ENCODE measurements at regions not wholly inside any gene's neighbourhood (a gene's known extent, or its start where the extent isn't known, plus 50 kb on each side); places are given as distances from the start of the nearest gene placed in this dataset.

- TF ChIP-seq TAF1 (IDR thresholded peaks at IDR 0.05; ENCODE audit: low read depth) (no peak), CREB1 (IDR thresholded peaks at IDR 0.05; ENCODE audit: low read depth) (no peak), RAD21 (IDR thresholded peaks at IDR 0.05; ENCODE audit: low read depth) (no peak), TEAD4 (IDR thresholded peaks at IDR 0.05) (no peak), CEBPB (IDR thresholded peaks at IDR 0.05) (no peak), YY1 (IDR thresholded peaks at IDR 0.05; ENCODE audit: low read depth) (no peak)
These were observed 1893.0 kb upstream of the PCDH20 start for GRCh38 chr13:63308549-63309165.

DNA sequence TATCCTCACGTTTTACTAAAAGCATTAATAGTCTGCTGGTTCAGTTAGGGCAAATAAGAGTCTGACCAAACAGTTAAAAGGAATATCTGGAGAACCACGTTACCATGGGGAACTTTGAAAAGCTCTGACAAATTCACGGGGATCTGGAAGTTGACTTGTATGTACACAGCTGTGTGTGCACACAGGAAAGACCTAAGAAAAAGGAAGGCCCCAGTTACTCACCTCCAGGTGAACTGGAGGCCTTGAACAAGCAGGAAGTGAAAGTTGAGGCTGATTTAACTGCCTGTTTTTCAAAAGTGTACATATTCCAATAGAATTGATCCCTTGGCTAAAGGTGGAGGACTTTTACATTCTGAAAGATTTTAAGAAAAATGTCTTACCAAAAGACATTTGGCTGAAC, 1891.6 kb upstream of the PCDH20 start:
- TF ChIP-seq TAF1 (IDR thresholded peaks at IDR 0.05; ENCODE audit: low read depth), result no peak
- TF ChIP-seq FOXM1 (IDR thresholded peaks at IDR 0.05; ENCODE audit: borderline replicate concordance, low read depth), result no peak
- TF ChIP-seq ZBTB7A (IDR thresholded peaks at IDR 0.05; ENCODE audit: low read depth), result no peak

GRCh38 chr13:63305641-63306133, 1890.0 kb upstream of the PCDH20 start:
- TF ChIP-seq RAD21 (IDR thresholded peaks at IDR 0.05; ENCODE audit: low read depth), result no peak
- TF ChIP-seq REST (IDR thresholded peaks at IDR 0.05; ENCODE audit: low read depth), result no peak
- no peak for TF ChIP-seq NFIC (IDR thresholded peaks at IDR 0.05)
- TF ChIP-seq CREB1 (IDR thresholded peaks at IDR 0.05; ENCODE audit: low read depth), result no peak
- no peak for TF ChIP-seq TAF1 (IDR thresholded peaks at IDR 0.05; ENCODE audit: low read depth)
- TF ChIP-seq, protein P1, sequence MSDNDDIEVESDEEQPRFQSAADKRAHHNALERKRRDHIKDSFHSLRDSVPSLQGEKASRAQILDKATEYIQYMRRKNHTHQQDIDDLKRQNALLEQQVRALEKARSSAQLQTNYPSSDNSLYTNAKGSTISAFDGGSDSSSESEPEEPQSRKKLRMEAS (IDR thresholded peaks at IDR 0.05), result no peak
- TF ChIP-seq EP300 (IDR thresholded peaks at IDR 0.05; ENCODE audit: borderline replicate concordance), result no peak
- TF ChIP-seq FOXM1 (IDR thresholded peaks at IDR 0.05; ENCODE audit: borderline replicate concordance, low read depth), result no peak
- TF ChIP-seq, protein P2, sequence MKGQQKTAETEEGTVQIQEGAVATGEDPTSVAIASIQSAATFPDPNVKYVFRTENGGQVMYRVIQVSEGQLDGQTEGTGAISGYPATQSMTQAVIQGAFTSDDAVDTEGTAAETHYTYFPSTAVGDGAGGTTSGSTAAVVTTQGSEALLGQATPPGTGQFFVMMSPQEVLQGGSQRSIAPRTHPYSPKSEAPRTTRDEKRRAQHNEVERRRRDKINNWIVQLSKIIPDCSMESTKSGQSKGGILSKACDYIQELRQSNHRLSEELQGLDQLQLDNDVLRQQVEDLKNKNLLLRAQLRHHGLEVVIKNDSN (IDR thresholded peaks at IDR 0.05), result no peak
- TF ChIP-seq YY1 (IDR thresholded peaks at IDR 0.05; ENCODE audit: low read depth), result no peak
- TF ChIP-seq ZBTB7A (IDR thresholded peaks at IDR 0.05; ENCODE audit: low read depth), result no peak
- no peak for TF ChIP-seq TEAD4 (IDR thresholded peaks at IDR 0.05)
- TF ChIP-seq CEBPB (IDR thresholded peaks at IDR 0.05), result no peak
- no peak for TF ChIP-seq TCF12 (IDR thresholded peaks at IDR 0.05; ENCODE audit: low read depth)
- TF ChIP-seq EGR1 (IDR thresholded peaks at IDR 0.05), result no peak

- TF ChIP-seq REST (IDR thresholded peaks at IDR 0.05; ENCODE audit: low read depth), result no peak
- no peak for TF ChIP-seq NFIC (IDR thresholded peaks at IDR 0.05)
- TF ChIP-seq, protein P1 (IDR thresholded peaks at IDR 0.05), result no peak
- TF ChIP-seq EP300 (IDR thresholded peaks at IDR 0.05; ENCODE audit: borderline replicate concordance), result no peak
- TF ChIP-seq ZBTB7A (IDR thresholded peaks at IDR 0.05; ENCODE audit: low read depth), result no peak
- TF ChIP-seq TEAD4 (IDR thresholded peaks at IDR 0.05), result no peak
- no peak for TF ChIP-seq CREB1 (IDR thresholded peaks at IDR 0.05; ENCODE audit: low read depth)
- no peak for TF ChIP-seq EGR1 (IDR thresholded peaks at IDR 0.05)
- no peak for TF ChIP-seq TCF12 (IDR thresholded peaks at IDR 0.05; ENCODE audit: low read depth)
- TF ChIP-seq CEBPB (IDR thresholded peaks at IDR 0.05), result no peak
- no peak for TF ChIP-seq YY1 (IDR thresholded peaks at IDR 0.05; ENCODE audit: low read depth)
- TF ChIP-seq, protein P2 (IDR thresholded peaks at IDR 0.05), result no peak
- TF ChIP-seq TAF1 (IDR thresholded peaks at IDR 0.05; ENCODE audit: low read depth), result no peak
- TF ChIP-seq FOXM1 (IDR thresholded peaks at IDR 0.05; ENCODE audit: borderline replicate concordance, low read depth), result no peak
- TF ChIP-seq RAD21 (IDR thresholded peaks at IDR 0.05; ENCODE audit: low read depth), result no peak
These were observed 1888.8 kb upstream of the PCDH20 start for GRCh38 chr13:63304497-63304896.

DNA sequence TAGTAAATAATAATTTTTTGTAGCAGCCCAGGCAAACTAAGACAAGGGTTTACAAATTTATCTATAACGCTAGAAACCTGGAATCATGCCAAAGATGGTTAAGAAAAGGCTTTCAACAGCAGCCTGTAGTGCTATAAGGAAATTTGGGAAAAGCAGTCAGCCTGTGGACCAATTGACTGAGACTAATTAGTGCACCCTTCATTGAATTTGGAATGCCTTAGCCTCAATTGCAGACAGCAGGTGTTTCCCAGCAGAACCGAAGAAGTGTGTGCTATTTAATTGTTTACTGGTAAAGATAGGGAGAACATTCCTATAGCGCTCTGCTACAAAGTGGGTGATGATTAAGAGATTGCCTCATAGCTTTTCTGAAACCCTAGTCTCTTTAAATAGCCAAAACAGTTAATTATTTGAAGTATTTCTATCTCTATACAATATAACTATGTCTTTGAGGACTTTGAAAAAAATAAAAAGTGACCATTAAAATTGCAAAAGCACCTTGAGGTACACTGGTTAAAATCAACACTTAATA, 1884.3 kb upstream of the PCDH20 start:
- TF ChIP-seq RAD21 (IDR thresholded peaks at IDR 0.05; ENCODE audit: low read depth) (no peak), NFIC (IDR thresholded peaks at IDR 0.05) (0 out of 2 replicates have a peak, but pooled peaks have one; percentile 29), TCF12 (IDR thresholded peaks at IDR 0.05; ENCODE audit: low read depth) (no peak), ZBTB7A (IDR thresholded peaks at IDR 0.05; ENCODE audit: low read depth) (no peak)
- TF ChIP-seq, protein P1 (IDR thresholded peaks at IDR 0.05), result no peak
